Activated CD4-positive, alpha-beta T cell treated with anti-CD3 and anti-CD28 coated beads, Interleukin-10, Interleukin-2, amounts not matched to agents 100 ng/mL and 50 ng/mL, durations not matched to agents 16 hours and 8 hours (primary cell): ENCODE measurements at regions not wholly inside any gene's neighbourhood (a gene's known extent, or its start where the extent isn't known, plus 50 kb on each side); places are given as distances from the start of the nearest gene placed in this dataset.
"Not testable (repeated sequence)": the region's sequence is repeated elsewhere in the genome, so short reads cannot be mapped to it uniquely, and the experiment has no call there.

ENCODE experiments used
- DNase-seq: peaks from one replicate; pipeline ENCODE4 v3.0.0-alpha.2; 2020

DNA sequence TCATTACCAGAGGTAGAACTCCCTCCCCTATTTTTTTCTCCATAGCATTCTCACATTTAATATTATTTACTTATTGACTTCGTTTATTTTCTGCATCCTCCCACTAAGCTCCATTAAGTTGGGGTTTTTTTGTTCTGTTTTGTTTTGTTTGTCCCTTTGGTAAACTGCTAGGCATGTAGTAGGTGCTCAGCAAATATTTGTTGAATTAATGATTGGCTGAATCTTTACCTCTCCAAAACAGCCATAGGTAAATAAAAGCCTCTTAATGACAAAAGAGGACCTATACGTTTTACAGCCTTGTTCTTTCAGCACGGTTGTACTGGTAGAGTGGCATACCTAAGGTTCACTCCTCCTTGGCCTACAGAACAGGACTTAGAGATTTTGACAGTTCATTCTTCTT is 52.0 kb downstream of the PRORP start:
- no peak for DNase-seq

GRCh38 chr14:35180179-35180578 is 57.8 kb downstream of the PRORP start:
- DNase-seq, result no peak

GRCh38 chr14:35184891-35185290 is 62.5 kb downstream of the PRORP start:
- not testable (repeated sequence) for DNase-seq

DNA sequence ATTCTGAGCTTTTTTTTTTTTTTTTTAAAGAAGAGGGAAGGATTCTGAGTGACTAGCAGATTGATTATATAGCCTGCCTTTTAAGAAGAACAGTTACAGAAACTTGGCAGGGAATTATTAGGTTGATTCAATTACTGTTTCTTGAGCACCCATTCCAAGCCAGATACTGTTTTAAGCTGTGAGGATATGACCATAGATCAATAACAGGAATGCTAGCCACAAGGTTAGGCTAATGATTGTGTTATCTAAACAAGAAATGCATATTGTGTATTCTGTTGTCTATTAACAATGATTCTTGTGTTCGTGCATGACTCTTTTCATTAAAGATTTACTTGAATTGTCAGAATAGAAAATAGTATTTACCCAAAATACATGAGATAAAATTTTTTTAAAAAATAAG is 67.1 kb downstream of the PRORP start:
- no peak for DNase-seq

GRCh38 chr14:35193161-35193560 is 70.8 kb downstream of the PRORP start:
- DNase-seq, result no peak

DNA sequence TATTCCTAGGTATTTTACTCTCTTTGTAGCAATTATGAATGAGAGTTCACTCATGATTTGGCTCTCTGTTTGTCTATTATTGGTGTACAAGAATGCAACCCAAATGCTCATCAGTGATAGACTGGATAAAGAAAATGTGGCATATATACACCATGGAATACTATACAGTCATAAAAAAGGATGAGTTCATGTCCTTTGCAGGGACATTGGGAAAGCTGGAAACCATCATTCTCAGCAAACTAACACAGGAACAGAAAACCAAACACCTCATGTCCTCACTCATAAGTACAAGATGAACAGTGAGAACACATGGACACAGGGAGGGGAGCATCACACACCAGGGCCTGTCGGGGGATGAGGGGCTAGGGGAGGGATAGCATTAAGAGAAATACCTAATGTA is 71.8 kb downstream of the PRORP start:
- DNase-seq, result not testable (repeated sequence)

DNA sequence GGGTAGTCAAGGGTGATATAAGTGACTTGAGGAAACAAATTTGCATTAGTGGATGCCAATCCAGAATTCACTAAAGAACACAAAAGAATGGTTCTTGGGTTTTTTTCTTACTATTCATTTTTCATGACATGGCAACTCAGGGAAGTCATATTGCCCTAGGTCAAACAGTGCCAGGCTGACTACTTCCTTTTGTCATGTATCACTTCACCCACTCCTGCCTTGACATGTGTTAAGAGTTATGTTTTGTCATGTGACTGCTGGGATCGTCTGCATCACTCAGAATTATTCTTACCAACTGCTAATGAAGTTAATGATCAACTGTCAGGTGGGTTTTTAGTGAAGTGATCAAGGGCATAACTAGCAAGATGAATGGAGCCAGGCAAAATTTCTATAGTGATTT is 74.2 kb downstream of the PRORP start:
- DNase-seq, result peak; percentile 34

- peak; percentile 41 for DNase-seq
Measured at GRCh38 chr14:35197015-35197414, 74.7 kb downstream of the PRORP start.

- DNase-seq, result peak; percentile 58
Measured at GRCh38 chr14:35201066-35201465, 78.7 kb downstream of the PRORP start.

DNA sequence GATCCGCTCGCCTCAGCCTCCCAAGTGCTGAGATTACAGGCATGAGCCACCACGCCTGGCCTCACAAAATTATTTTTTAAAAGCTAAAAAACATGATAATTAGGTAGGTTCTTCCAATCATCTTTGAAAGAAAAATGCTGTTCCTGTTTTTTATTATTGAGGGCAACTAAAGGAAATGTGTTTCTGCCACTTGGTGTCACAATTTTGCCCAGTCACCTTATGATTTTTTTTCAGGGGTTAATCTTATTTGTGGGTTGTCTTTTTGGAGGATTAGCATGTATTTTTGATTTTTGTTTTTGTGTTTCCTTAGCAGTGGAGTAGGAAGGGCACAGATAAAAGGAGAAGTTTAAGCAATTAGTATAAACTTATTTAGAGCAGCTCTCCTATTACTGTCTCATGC is 79.8 kb downstream of the PRORP start:
- DNase-seq, result no peak

DNA sequence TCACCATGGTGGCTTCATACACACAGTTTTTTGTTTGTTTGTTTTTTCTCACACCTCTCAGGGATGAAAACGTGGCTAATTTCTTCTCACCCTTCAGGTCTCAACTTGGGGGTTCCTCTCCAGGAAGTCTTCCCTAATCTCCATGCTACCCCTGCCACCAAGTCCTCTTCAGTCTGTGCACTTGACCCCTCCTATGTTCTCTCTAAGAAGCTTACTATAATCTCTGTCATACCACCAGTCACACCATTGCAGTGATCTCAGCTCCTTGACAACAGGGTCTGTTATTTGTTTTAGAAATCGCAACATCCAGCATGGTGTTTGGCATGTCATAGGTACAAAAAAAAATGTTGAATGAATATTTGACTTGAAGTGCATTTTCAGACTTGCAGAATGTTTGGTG is 83.4 kb downstream of the PRORP start:
- DNase-seq, result no peak

DNA sequence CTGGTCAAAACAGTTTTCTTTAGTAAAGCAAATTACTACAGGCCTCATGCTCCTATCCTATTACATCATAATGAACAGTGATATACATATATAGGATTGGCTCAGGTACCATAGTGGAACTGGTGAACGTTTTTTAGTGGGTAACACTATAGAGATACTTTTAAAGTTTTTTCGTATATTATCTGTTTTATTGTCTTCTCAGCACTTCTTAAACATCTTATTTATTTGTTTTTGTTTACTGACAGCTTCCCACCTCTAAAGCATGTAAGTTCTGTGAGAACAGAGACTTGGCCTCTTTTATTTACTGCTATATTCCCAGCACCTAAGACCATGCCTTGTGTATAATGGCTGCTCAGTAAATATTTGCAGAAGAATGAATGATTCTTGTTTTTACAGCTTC is 81.1 kb upstream of the PSMA6 start:
- no peak for DNase-seq

GRCh38 chr14:35212471-35213142 is 79.6 kb upstream of the PSMA6 start:
- DNase-seq, result no peak

GRCh38 chr14:35213143-35213788 is 78.9 kb upstream of the PSMA6 start:
- no peak for DNase-seq

GRCh38 chr14:35213869-35214387 is 78.3 kb upstream of the PSMA6 start:
- no peak for DNase-seq

- not testable (repeated sequence) for DNase-seq
Measured at GRCh38 chr14:35214402-35214801, 77.8 kb upstream of the PSMA6 start.

- DNase-seq, result peak; percentile 27
Measured at GRCh38 chr14:35215110-35215813, 76.9 kb upstream of the PSMA6 start.

DNA sequence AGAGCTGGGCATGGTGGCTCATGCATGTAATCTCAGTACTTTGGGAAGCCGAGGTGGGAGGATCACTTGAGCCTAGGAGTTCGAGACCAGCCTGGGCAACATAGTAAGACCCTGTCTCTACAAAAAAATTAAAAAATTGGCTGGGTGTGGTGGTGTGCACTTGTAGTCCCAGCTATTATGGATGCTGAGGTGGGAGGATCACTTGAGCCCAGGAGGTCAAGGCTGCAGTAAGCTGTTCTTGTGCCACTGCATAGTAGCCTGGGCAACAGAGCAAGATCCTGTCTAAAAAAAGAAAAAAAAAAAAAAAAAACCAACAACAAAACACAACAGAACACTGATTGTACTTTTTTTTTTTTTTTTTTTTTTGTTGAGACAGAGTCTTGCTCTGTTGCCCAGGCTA is 74.0 kb upstream of the PSMA6 start:
- DNase-seq, result not testable (repeated sequence)

GRCh38 chr14:35218963-35219362 is 73.2 kb upstream of the PSMA6 start:
- no peak for DNase-seq

DNA sequence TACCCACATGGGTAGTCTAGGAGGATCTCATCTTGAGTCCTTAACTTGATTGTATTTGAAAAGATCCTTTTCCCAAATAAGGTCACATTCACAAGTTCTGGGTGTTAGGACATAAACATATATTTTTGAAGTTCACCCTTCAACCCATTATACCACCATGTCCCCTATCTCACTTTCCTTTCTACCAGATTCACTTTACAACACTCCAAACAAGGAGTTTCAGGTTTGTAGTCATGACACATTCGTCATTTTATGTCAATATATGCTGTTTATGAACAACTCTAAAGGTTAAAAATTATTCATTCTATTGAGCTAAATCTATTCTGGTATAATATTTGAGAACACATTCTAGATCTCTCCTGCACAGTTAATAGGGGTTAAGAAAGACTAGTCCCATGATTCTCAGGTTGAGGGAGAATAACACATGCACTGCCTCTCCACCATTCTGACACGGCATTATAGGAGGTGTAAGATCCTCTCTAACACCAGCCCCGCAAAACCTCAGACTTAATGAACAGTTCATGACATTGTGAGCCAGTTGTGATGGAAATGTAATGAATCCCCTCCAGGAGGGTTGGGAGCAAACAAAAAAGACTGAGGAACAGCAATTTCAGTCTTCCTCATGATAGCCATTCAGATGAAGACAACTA is 72.0 kb upstream of the PSMA6 start:
- no peak for DNase-seq

GRCh38 chr14:35220920-35221319 is 71.3 kb upstream of the PSMA6 start:
- no peak for DNase-seq

GRCh38 chr14:35221462-35221861 is 70.7 kb upstream of the PSMA6 start:
- no peak for DNase-seq

GRCh38 chr14:35222324-35222723 is 69.9 kb upstream of the PSMA6 start:
- no peak for DNase-seq
